Spleen (tissue), 11 donors: ENCODE measurements at regions not wholly inside any gene's neighbourhood (a gene's known extent, or its start where the extent isn't known, plus 50 kb on each side); places are given as distances from the start of the nearest gene placed in this dataset.

Experiments used
- DNase-seq: peaks from one replicate; pipeline ENCODE4 v3.0.0-alpha.2; 2020
- H3K27ac ChIP-seq, 8 donors: fragments of 200-600 bp; sonication (generic) in 7 of 8; 1 replicate in 4 of 8; 2 replicates in 4 of 8; pipeline versions ENCODE4 v1.5.0 to v1.8.0; 2016 to 2021; ENCODE audit warnings: inconsistent platforms in 4 of 8, mild to moderate bottlenecking in 4 of 8, moderate library complexity in 1 of 8
- H3K27me3 ChIP-seq, 7 donors: fragments of 200-600 bp; sonication (generic) in 6 of 7; replicated peaks in 1 of 7; 1 replicate in 4 of 7; 2 replicates in 3 of 7; pipeline versions ENCODE4 v1.5.0 to v1.8.0; 2016 to 2021; ENCODE audit warnings: inconsistent platforms in 3 of 7, mild to moderate bottlenecking in 1 of 7
- H3K36me3 ChIP-seq, 6 donors: fragments of 200-600 bp; sonication (generic) in 5 of 6; 1 replicate in 4 of 6; 2 replicates in 2 of 6; pipeline versions ENCODE4 v1.5.0 to v1.8.0; 2016 to 2021; ENCODE audit warnings: inconsistent platforms in 2 of 6
- H3K4me1 ChIP-seq, 6 donors: fragments of 200-600 bp; sonication (generic) in 5 of 6; 1 replicate in 3 of 6; 2 replicates in 3 of 6; pipeline versions ENCODE4 v1.5.0 to v1.8.0; 2016 to 2021; ENCODE audit warnings: inconsistent platforms in 3 of 6
- H3K4me3 ChIP-seq, 8 donors: fragments of 200-600 bp; sonication (generic) in 7 of 8; 1 replicate in 4 of 8; 2 replicates in 4 of 8; pipeline versions ENCODE4 v1.5.0 to v1.8.0; 2016 to 2021; ENCODE audit warnings: inconsistent platforms in 4 of 8, mild to moderate bottlenecking in 4 of 8, moderate library complexity in 2 of 8
- H3K9me3 ChIP-seq, 8 donors: fragments of 200-600 bp; sonication (generic) in 7 of 8; 1 replicate in 4 of 8; 2 replicates in 4 of 8; pipeline versions ENCODE4 v1.5.0 to v1.8.0; 2016 to 2021; ENCODE audit warnings: inconsistent platforms in 4 of 8
- POLR2A ChIP-seq, 3 donors: fragments of 450-650 bp; IDR thresholded peaks; one replicate each; pipeline ENCODE4 v1.5.1; 2017; ENCODE audit warnings: antibody characterized with exemption in 3 of 3, mild to moderate bottlenecking in 1 of 3
- POLR2AphosphoS5 ChIP-seq, 3 donors: sonication (generic); formaldehyde crosslinking; IDR thresholded peaks; one replicate each; pipeline ENCODE4 v1.5.1; 2017; ENCODE audit warnings: antibody characterized with exemption in 3 of 3
- WGBS, 5 donors: extraction: QIAGEN DNeasy Blood & Tissue Kit in 3 of 5; methylation state at CpG; one replicate each; pipeline versions ENCODE4 v1.1.5 to v1.1.7; 2013 to 2018; 5-methylcytosine and 5-hydroxymethylcytosine counted together
- intact Hi-C: fragments of 100-400 bp; cut with DNase I; formaldehyde crosslinking; loops from one replicate; pipeline ENCODE4 v1.15.0; 2023; ENCODE audit warnings: low total_unique reads
- TF ChIP-seq, protein P1 (sequence below), 11 experiments: fragments of 200-600 bp in 7 of 11; fragments of 450-650 bp in 4 of 11; sonication (generic) in 4 of 11; IDR thresholded peaks in 8 of 11; conservative IDR thresholded peaks in 3 of 11; 1 replicate in 7 of 11; 2 replicates in 4 of 11; pipeline versions ENCODE4 v1.4.0 to v1.8.0; 2016 to 2021; ENCODE audit warnings: antibody characterized with exemption in 11 of 11, inconsistent platforms in 4 of 11, mild to moderate bottlenecking in 1 of 11
- donor health status: healthy with polysubstance abuse.
- donor health status: DM: no; HTN: no; CAD: no; lungs with moderate emphysema.
- donor health status: DM: no; HTN: no; CAD: no.
- donor health status: Bipolar disorder and iron deficiency.
- donor health status: healthy.
- donor health status: DM: no; HTN: no; CAD: no.
- donor health status: DM: yes; HTN: yes; CAD: no.

DNA sequence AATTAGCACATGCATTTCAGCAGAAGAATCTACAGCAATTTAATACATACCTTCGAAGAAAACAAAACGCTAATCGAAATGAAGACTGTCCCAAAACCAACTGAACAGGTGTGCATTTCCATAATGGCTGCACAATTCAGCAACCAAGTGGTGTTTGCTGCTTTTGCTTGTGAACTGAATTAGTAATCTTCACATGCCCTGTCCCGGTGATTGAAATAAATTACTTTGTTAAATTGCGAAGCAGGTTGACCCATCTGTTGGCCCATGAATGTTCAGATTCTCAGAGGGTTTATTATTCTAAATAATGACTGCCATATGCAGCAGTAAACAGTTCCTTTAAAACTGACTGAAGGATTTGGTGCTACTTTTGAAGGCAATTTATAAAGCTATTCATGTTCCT lies 445.2 kb upstream of the NFE2L3 start:
- TF ChIP-seq, protein P1, sequence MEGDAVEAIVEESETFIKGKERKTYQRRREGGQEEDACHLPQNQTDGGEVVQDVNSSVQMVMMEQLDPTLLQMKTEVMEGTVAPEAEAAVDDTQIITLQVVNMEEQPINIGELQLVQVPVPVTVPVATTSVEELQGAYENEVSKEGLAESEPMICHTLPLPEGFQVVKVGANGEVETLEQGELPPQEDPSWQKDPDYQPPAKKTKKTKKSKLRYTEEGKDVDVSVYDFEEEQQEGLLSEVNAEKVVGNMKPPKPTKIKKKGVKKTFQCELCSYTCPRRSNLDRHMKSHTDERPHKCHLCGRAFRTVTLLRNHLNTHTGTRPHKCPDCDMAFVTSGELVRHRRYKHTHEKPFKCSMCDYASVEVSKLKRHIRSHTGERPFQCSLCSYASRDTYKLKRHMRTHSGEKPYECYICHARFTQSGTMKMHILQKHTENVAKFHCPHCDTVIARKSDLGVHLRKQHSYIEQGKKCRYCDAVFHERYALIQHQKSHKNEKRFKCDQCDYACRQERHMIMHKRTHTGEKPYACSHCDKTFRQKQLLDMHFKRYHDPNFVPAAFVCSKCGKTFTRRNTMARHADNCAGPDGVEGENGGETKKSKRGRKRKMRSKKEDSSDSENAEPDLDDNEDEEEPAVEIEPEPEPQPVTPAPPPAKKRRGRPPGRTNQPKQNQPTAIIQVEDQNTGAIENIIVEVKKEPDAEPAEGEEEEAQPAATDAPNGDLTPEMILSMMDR (IDR thresholded peaks at IDR 0.05 in 8 of 11, conservative IDR thresholded peaks at IDR 0.05 in 3 of 11), result no peak
- TF ChIP-seq POLR2A (IDR thresholded peaks at IDR 0.05) (no peak), POLR2AphosphoS5 (IDR thresholded peaks at IDR 0.05) (no peak)
- Histone ChIP-seq H3K36me3 (no peaks in the 10 kb centered on the region), H3K9me3 (peaks cover 0 to 8% (median 0%) of the 10 kb centered on the region in 8 donors), H3K27ac (no peak overlapping the region), H3K27me3 (no peaks in the 10 kb centered on the region), H3K4me3 (no peak overlapping the region), H3K4me1 (no peaks in the 10 kb centered on the region)
- intact Hi-C loops, result no loop called here
- DNase-seq, result no peak
- WGBS, 5 donors, result 90 to 97% (median 94%) methylated on average over 5 of the region's 5 CpGs

DNA sequence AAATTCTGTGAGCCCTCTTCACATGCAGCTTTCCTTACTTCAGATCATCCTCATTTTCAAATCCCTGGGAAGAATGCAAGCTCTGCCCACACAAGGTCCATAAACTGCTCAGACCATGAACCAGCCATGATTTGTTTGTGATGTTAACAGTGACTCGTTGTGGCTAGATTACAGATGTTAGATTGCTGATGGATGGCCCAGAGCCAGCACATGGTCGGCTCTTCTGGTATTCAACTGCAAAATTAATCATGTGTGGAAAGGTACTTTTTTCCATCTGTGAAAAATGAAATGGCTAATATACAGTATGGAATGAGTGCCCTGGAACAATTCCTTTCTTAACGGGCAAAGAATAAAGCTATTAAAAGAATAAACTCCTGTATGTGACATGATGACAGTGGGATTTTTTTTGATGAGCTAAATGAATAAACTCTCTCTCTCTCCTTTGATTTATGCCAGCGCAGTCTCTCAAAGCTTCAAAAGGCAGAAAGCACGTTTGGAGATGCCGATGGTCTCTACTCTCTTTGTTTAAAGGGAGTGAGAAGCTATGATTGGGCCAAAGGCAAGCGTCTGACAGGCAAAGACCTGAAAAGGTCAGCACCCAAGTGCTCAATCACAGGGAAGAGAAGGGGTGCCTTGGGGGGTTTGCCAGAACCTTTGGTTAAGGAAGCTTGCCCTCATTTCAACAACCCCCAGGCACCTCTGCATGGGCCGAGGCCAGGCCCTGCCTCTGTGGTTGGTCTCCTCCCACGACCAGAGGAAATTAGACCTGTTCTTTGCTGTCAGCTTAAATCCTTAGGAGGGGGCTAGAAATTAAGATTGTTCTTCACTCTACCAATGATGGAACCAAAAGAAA lies 444.0 kb upstream of the NFE2L3 start:
- 58 to 77% (median 68%) methylated on average over 9 of the region's 9 CpGs for WGBS, 5 donors
- Histone ChIP-seq H3K4me1 (no peaks in the 10 kb centered on the region), H3K27ac (no peak overlapping the region), H3K27me3 (no peaks in the 10 kb centered on the region), H3K4me3 (no peak overlapping the region), H3K9me3 (peaks cover 0 to 8% (median 0%) of the 10 kb centered on the region in 8 donors), H3K36me3 (no peaks in the 10 kb centered on the region)
- intact Hi-C loops, result no loop called here
- DNase-seq, result no peak
- TF ChIP-seq POLR2A (IDR thresholded peaks at IDR 0.05) (no peak), POLR2AphosphoS5 (IDR thresholded peaks at IDR 0.05) (no peak)
- TF ChIP-seq, protein P1 (IDR thresholded peaks at IDR 0.05 in 8 of 11, conservative IDR thresholded peaks at IDR 0.05 in 3 of 11), result no peak

DNA sequence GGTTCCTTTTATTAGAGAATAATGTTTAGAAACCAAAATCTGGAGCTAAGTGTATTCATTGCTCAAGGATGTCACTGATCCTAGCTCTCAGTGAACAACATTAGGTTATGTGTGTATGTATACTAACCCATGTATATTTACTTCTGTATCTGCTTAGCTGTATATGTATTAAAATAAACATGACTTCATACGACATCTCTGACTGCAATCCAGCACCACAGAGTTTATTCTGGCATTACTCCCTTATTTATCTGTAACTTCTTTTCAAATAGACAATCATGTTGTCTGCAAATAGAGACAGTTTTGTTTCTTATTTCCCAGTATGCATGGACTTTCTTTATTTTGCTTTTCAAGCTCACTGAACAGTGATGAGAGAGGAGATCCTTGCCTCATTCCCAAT lies 441.0 kb upstream of the NFE2L3 start:
- H3K27me3 ChIP-seq, result no peaks in the 10 kb centered on the region
- no peak for DNase-seq
- H3K27ac ChIP-seq, result no peak overlapping the region
- H3K4me3 ChIP-seq, result no peak overlapping the region
- WGBS, 5 donors, result 83 to 90% (median 86%) methylated on average over 1 of the region's 1 CpG
- intact Hi-C loops, result no loop called here
- no peaks in the 10 kb centered on the region for H3K4me1 ChIP-seq
- H3K9me3 ChIP-seq, result peaks cover 0 to 8% (median 0%) of the 10 kb centered on the region in 8 donors
- H3K36me3 ChIP-seq, result no peaks in the 10 kb centered on the region
- no peak for TF ChIP-seq POLR2A (IDR thresholded peaks at IDR 0.05)
- TF ChIP-seq, protein P1 (IDR thresholded peaks at IDR 0.05 in 8 of 11, conservative IDR thresholded peaks at IDR 0.05 in 3 of 11), result no peak
- no peak for TF ChIP-seq POLR2AphosphoS5 (IDR thresholded peaks at IDR 0.05)

DNA sequence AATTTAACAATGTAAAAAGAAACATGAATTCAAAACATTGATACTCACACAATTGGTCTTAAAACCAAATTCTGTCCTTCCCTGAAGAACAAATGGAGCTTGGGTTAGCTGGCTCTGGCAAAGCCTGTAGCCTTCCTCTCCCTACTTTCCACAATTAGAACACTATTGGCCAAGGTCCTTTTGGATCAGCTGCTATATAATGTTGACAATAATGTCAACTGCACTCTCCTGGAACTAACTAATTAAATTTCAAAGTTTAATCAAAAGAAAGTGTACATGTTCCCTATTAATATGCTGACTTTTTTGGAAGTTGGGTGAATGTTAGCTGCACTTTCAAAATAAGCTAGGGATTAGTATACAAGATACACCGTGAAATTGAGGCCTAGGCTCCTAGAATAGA lies 440.1 kb upstream of the NFE2L3 start:
- intact Hi-C loops, result no loop called here
- 82 to 92% (median 87%) methylated on average over 1 of the region's 1 CpG for WGBS, 5 donors
- H3K4me1 ChIP-seq, result no peaks in the 10 kb centered on the region
- no peaks in the 10 kb centered on the region for H3K36me3 ChIP-seq
- no peaks in the 10 kb centered on the region for H3K27me3 ChIP-seq
- peaks cover 0 to under 1% (median 0%) of the 10 kb centered on the region in 8 donors for H3K9me3 ChIP-seq
- no peak overlapping the region for H3K27ac ChIP-seq
- no peak for TF ChIP-seq POLR2AphosphoS5 (IDR thresholded peaks at IDR 0.05)
- TF ChIP-seq POLR2A (IDR thresholded peaks at IDR 0.05), result no peak
- TF ChIP-seq, protein P1 (IDR thresholded peaks at IDR 0.05 in 8 of 11, conservative IDR thresholded peaks at IDR 0.05 in 3 of 11), result no peak
- H3K4me3 ChIP-seq, result no peak overlapping the region
- DNase-seq, result no peak
